Sigmoid colon (tissue), 4 donors: ENCODE measurements at regions not wholly inside any gene's neighbourhood (a gene's known extent, or its start where the extent isn't known, plus 50 kb on each side); places are given as distances from the start of the nearest gene placed in this dataset.
"Not testable (repeated sequence)": the region's sequence is repeated elsewhere in the genome, so short reads cannot be mapped to it uniquely, and the experiment has no call there.

ENCODE experiments used
- EP300 ChIP-seq, 4 donors: sonication (generic); formaldehyde crosslinking; IDR thresholded peaks; one replicate each; pipeline ENCODE4 v1.6.1; 2017; ENCODE audit warnings: antibody characterized with exemption in 4 of 4
- POLR2A ChIP-seq, 2 donors: fragments of 450-650 bp; IDR thresholded peaks; one replicate each; pipeline ENCODE4 v1.6.1; 2016; ENCODE audit warnings: antibody characterized with exemption in 2 of 2, mild to moderate bottlenecking in 2 of 2, moderate library complexity in 2 of 2
- TF ChIP-seq, protein P1 (sequence below), 4 experiments: fragments of 450-650 bp in 3 of 4; fragments of 200-600 bp in 1 of 4; IDR thresholded peaks; one replicate each; pipeline ENCODE4 v1.5.1; 2016 to 2019; ENCODE audit warnings: antibody characterized with exemption in 4 of 4, mild to moderate bottlenecking in 3 of 4, moderate library complexity in 2 of 4

DNA sequence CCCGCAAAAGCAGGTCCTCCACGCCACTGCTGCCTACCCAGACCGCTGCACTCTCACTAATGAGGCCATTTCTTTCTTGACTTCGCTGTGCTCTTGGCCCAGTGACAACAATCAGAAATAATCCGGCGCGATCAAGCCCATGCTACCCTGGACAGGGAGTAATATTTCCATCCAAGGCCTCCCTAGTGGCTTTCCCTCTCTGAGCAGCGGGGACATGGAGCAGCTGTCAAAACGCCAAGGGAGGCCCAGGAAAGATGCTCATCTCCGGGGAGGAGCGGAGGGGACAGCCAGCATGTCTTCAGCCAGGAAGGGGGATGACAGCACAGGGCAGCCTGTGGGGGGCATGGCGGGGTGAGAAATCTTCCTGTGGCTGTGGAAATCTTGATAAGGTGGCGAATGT, 154.9 kb downstream of the SEPTIN7 start:
- TF ChIP-seq, protein P1, sequence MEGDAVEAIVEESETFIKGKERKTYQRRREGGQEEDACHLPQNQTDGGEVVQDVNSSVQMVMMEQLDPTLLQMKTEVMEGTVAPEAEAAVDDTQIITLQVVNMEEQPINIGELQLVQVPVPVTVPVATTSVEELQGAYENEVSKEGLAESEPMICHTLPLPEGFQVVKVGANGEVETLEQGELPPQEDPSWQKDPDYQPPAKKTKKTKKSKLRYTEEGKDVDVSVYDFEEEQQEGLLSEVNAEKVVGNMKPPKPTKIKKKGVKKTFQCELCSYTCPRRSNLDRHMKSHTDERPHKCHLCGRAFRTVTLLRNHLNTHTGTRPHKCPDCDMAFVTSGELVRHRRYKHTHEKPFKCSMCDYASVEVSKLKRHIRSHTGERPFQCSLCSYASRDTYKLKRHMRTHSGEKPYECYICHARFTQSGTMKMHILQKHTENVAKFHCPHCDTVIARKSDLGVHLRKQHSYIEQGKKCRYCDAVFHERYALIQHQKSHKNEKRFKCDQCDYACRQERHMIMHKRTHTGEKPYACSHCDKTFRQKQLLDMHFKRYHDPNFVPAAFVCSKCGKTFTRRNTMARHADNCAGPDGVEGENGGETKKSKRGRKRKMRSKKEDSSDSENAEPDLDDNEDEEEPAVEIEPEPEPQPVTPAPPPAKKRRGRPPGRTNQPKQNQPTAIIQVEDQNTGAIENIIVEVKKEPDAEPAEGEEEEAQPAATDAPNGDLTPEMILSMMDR (IDR thresholded peaks at IDR 0.05): not testable (repeated sequence)
- TF ChIP-seq POLR2A, EP300 (IDR thresholded peaks at IDR 0.05): not testable (repeated sequence)
